ENCODE measurements at regions not wholly inside any gene's neighbourhood (a gene's known extent, or its start where the extent isn't known, plus 50 kb on each side); places are given as distances from the start of the nearest gene placed in this dataset.

DNA sequence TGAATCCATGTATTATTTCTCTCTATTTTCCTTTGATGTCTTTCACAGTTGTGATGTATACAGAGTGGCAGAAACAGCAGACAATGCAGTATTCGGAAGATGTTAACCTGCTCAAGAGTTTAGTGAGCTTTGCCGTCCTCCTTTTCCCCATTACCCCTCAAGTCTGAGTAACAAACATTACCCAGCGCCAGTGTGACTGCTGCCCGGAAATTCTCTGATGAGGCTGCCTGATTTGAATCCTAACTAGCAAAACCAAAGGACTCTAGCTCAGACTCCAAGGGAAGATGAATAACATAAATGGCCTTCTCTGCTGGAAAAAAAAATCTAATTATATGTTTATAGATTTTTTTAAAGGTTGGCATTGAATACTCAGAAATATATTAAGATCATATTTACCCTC lies 247.3 kb upstream of the SOX21 start:
- no peaks in the 10 kb centered on the region for H3K9me3 ChIP-seq (replicated peaks; ENCODE audit: control insufficient read depth, insufficient read depth, low read depth, low read length)
- H3K27ac ChIP-seq (ENCODE audit: extremely low read depth, low read depth, low read length) = no peak overlapping the region
- H3K27me3 ChIP-seq (ENCODE audit: control insufficient read depth in 2 of 2, insufficient read depth in 2 of 2, low read length in 2 of 2) = no peaks in the 10 kb centered on the region
- intact Hi-C loops (cut with micrococcal nuclease) (loop anchor here (10.0 kb wide), 1 partner anchor 525 kb away; no protein-coding TSS in a partner anchor), in situ Hi-C loops (cut with MboI) (no loop called here)
- no peak for ATAC-seq
- no peaks in the 10 kb centered on the region for H3K9me1 ChIP-seq (ENCODE audit: control insufficient read depth, insufficient read depth, low read length)
- H3K4me3 ChIP-seq = no peak overlapping the region
- H2AFZ ChIP-seq (ENCODE audit: low read depth, low read length) = no peak overlapping the region
- H3K4me1 ChIP-seq (replicated peaks in 1 of 2; ENCODE audit: control insufficient read depth in 2 of 2, insufficient read depth in 2 of 2, low read length in 2 of 2) = no peaks in the 10 kb centered on the region
- no peak overlapping the region for H3K9ac ChIP-seq (ENCODE audit: insufficient read depth in 1 of 2, low read depth in 2 of 2, low read length in 2 of 2)
- ChIA-PET POLR2A (interaction anchor here (0.7 to 1.1 kb wide), 3 partner anchors 11 to 512 kb away, joined by 3 to 4 read pairs (median 3); no protein-coding TSS in a partner anchor), CTCF (ENCODE audit: low intra/inter-chr PET ratio) (no interaction called here)
- no peak for DNase-seq (ENCODE audit: extremely low read depth in 1 of 4, low spot score in 3 of 4)
- 2% methylated on average over 4 of the region's 4 CpGs for WGBS (ENCODE audit: insufficient coverage, low coverage, missing lambda C conversion rate)
- H3K36me3 ChIP-seq (ENCODE audit: control insufficient read depth, insufficient read depth, low read length) = no peaks in the 10 kb centered on the region
- no peak for FAIRE-seq
- BruUV-seq (replicated peaks) = no TSS peak
- no peaks in the 10 kb centered on the region for H3K79me2 ChIP-seq (ENCODE audit: control insufficient read depth, insufficient read depth, low read length)
- no peaks in the 10 kb centered on the region for H4K20me1 ChIP-seq (replicated peaks; ENCODE audit: control insufficient read depth, insufficient read depth, low read length)
- no peak overlapping the region for H3K4me2 ChIP-seq (ENCODE audit: insufficient read depth, low read length)
- TF ChIP-seq, protein P1, sequence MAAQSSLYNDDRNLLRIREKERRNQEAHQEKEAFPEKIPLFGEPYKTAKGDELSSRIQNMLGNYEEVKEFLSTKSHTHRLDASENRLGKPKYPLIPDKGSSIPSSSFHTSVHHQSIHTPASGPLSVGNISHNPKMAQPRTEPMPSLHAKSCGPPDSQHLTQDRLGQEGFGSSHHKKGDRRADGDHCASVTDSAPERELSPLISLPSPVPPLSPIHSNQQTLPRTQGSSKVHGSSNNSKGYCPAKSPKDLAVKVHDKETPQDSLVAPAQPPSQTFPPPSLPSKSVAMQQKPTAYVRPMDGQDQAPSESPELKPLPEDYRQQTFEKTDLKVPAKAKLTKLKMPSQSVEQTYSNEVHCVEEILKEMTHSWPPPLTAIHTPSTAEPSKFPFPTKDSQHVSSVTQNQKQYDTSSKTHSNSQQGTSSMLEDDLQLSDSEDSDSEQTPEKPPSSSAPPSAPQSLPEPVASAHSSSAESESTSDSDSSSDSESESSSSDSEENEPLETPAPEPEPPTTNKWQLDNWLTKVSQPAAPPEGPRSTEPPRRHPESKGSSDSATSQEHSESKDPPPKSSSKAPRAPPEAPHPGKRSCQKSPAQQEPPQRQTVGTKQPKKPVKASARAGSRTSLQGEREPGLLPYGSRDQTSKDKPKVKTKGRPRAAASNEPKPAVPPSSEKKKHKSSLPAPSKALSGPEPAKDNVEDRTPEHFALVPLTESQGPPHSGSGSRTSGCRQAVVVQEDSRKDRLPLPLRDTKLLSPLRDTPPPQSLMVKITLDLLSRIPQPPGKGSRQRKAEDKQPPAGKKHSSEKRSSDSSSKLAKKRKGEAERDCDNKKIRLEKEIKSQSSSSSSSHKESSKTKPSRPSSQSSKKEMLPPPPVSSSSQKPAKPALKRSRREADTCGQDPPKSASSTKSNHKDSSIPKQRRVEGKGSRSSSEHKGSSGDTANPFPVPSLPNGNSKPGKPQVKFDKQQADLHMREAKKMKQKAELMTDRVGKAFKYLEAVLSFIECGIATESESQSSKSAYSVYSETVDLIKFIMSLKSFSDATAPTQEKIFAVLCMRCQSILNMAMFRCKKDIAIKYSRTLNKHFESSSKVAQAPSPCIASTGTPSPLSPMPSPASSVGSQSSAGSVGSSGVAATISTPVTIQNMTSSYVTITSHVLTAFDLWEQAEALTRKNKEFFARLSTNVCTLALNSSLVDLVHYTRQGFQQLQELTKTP (IDR thresholded peaks at IDR 0.05; ENCODE audit: low read depth in 1 of 2, partially characterized antibody in 2 of 2) = no peak
- TF ChIP-seq, protein P2, sequence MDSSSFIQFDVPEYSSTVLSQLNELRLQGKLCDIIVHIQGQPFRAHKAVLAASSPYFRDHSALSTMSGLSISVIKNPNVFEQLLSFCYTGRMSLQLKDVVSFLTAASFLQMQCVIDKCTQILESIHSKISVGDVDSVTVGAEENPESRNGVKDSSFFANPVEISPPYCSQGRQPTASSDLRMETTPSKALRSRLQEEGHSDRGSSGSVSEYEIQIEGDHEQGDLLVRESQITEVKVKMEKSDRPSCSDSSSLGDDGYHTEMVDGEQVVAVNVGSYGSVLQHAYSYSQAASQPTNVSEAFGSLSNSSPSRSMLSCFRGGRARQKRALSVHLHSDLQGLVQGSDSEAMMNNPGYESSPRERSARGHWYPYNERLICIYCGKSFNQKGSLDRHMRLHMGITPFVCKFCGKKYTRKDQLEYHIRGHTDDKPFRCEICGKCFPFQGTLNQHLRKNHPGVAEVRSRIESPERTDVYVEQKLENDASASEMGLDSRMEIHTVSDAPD (CRISPR knock-in tag; IDR thresholded peaks at IDR 0.05) = no peak
- TF ChIP-seq, protein P3, sequence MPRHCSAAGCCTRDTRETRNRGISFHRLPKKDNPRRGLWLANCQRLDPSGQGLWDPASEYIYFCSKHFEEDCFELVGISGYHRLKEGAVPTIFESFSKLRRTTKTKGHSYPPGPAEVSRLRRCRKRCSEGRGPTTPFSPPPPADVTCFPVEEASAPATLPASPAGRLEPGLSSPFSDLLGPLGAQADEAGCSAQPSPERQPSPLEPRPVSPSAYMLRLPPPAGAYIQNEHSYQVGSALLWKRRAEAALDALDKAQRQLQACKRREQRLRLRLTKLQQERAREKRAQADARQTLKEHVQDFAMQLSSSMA (CRISPR knock-in tag; IDR thresholded peaks at IDR 0.05) = no peak
- TF ChIP-seq MTA1 (IDR thresholded peaks at IDR 0.05; ENCODE audit: borderline replicate concordance) (no peak), CCAR2 (IDR thresholded peaks at IDR 0.05; ENCODE audit: low read depth, low read length) (no peak), CHD4 (IDR thresholded peaks at IDR 0.05; ENCODE audit: insufficient read depth, insufficient replicate concordance, low read depth, low read length, poor library complexity, severe bottlenecking) (no peak), THRAP3 (IDR thresholded peaks at IDR 0.05; ENCODE audit: borderline replicate concordance) (no peak), DNMT1 (IDR thresholded peaks at IDR 0.05) (no peak)
- TF ChIP-seq, protein P4, sequence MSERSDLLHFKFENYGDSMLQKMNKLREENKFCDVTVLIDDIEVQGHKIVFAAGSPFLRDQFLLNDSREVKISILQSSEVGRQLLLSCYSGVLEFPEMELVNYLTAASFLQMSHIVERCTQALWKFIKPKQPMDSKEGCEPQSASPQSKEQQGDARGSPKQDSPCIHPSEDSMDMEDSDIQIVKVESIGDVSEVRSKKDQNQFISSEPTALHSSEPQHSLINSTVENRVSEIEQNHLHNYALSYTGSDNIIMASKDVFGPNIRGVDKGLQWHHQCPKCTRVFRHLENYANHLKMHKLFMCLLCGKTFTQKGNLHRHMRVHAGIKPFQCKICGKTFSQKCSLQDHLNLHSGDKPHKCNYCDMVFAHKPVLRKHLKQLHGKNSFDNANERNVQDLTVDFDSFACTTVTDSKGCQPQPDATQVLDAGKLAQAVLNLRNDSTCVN (CRISPR knock-in tag; IDR thresholded peaks at IDR 0.05) = no peak
- TF ChIP-seq, protein P5, sequence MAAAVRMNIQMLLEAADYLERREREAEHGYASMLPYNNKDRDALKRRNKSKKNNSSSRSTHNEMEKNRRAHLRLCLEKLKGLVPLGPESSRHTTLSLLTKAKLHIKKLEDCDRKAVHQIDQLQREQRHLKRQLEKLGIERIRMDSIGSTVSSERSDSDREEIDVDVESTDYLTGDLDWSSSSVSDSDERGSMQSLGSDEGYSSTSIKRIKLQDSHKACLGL (CRISPR knock-in tag; IDR thresholded peaks at IDR 0.05; ENCODE audit: borderline replicate concordance, poor library complexity, severe bottlenecking) = no peak
- TF ChIP-seq, protein P6, sequence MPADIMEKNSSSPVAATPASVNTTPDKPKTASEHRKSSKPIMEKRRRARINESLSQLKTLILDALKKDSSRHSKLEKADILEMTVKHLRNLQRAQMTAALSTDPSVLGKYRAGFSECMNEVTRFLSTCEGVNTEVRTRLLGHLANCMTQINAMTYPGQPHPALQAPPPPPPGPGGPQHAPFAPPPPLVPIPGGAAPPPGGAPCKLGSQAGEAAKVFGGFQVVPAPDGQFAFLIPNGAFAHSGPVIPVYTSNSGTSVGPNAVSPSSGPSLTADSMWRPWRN (IDR thresholded peaks at IDR 0.05; ENCODE audit: low read depth) = no peak
- TF ChIP-seq, protein P7, sequence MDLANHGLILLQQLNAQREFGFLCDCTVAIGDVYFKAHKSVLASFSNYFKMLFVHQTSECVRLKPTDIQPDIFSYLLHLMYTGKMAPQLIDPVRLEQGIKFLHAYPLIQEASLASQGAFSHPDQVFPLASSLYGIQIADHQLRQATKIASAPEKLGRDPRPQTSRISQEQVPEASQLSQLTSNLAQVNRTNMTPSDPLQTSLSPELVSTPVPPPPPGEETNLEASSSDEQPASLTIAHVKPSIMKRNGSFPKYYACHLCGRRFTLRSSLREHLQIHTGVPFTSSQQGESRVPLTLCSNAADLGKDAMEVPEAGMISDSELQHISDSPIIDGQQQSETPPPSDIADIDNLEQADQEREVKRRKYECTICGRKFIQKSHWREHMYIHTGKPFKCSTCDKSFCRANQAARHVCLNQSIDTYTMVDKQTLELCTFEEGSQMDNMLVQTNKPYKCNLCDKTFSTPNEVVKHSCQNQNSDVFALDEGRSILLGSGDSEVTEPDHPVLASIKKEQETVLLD (IDR thresholded peaks at IDR 0.05) = no peak

Measured in K562 (cell line).